ENCODE measurements at regions not wholly inside any gene's neighbourhood (a gene's known extent, or its start where the extent isn't known, plus 50 kb on each side); places are given as distances from the start of the nearest gene placed in this dataset.

DNA sequence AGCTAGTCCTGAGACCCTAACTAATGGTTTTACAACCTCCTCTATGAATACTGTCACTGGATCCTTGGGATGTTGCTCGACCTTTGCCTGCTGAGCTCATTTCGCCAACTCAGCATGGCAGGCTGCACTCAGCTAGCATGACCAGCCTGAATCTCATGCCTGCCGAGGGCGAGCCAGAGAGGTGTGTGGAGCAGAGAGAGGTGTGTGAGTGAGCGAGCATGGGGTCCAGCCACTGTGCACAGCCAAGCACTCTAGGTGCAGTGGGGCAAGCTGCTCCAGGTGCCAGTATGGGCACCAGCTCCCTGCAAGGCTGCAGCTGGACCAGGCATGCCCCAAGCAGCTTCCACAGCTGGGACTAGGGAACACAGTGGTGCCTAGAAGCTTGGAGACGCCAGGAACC, 410.9 kb downstream of the PCDH10 start:
- TF ChIP-seq, protein P1, sequence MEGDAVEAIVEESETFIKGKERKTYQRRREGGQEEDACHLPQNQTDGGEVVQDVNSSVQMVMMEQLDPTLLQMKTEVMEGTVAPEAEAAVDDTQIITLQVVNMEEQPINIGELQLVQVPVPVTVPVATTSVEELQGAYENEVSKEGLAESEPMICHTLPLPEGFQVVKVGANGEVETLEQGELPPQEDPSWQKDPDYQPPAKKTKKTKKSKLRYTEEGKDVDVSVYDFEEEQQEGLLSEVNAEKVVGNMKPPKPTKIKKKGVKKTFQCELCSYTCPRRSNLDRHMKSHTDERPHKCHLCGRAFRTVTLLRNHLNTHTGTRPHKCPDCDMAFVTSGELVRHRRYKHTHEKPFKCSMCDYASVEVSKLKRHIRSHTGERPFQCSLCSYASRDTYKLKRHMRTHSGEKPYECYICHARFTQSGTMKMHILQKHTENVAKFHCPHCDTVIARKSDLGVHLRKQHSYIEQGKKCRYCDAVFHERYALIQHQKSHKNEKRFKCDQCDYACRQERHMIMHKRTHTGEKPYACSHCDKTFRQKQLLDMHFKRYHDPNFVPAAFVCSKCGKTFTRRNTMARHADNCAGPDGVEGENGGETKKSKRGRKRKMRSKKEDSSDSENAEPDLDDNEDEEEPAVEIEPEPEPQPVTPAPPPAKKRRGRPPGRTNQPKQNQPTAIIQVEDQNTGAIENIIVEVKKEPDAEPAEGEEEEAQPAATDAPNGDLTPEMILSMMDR (IDR thresholded peaks at IDR 0.05; ENCODE audit: extremely low read depth in 1 of 2, insufficient read depth in 1 of 2, low read depth in 1 of 2, low read length in 2 of 2): no peak
- TF ChIP-seq POLR2AphosphoS5 (IDR thresholded peaks at IDR 0.05; ENCODE audit: insufficient read depth, low read depth, low read length): no peak
